GM12878 (cell line): ENCODE measurements at regions not wholly inside any gene's neighbourhood (a gene's known extent, or its start where the extent isn't known, plus 50 kb on each side); places are given as distances from the start of the nearest gene placed in this dataset.

Experiments
- ASH2L ChIP-seq: fragments of 300-600, 200-600 bp; sonication (generic); IDR thresholded peaks from 2 replicates; pipeline ENCODE4 v1.6.1; 2017; ENCODE audit warnings: low read depth, mild to moderate bottlenecking, borderline replicate concordance
- ATF7 ChIP-seq: fragments of 450-650 bp; IDR thresholded peaks from 2 replicates; pipeline ENCODE4 v1.6.1; 2016; ENCODE audit warnings: low read depth, mild to moderate bottlenecking
- BCL11A ChIP-seq: IDR thresholded peaks from 2 replicates; pipeline ENCODE4 v1.6.1; 2011; ENCODE audit warnings: low read depth, low read length
- CEBPB ChIP-seq, 2 experiments: fragments of 150-350 bp in 1 of 2; IDR thresholded peaks; 2 replicates each; pipeline ENCODE4 v1.6.1; 2012 to 2014; ENCODE audit warnings: low read depth in 2 of 2, low read length in 2 of 2, borderline replicate concordance in 1 of 2, inconsistent platforms in 1 of 2
- CTCF ChIP-seq, 3 experiments: IDR thresholded peaks in 2 of 3; conservative IDR thresholded peaks in 1 of 3; 2 replicates each; pipeline ENCODE4 v1.5.1; 2011; ENCODE audit warnings: low read depth in 3 of 3, low read length in 3 of 3, mild to moderate bottlenecking in 3 of 3, control low read depth in 2 of 3, moderate library complexity in 2 of 3, inconsistent platforms in 1 of 3, mixed read lengths in 1 of 3; ENCODE audit not compliant: control insufficient read depth in 2 of 3, insufficient read depth in 1 of 3; ENCODE audit errors: extremely low read depth in 1 of 3
- EZH2 ChIP-seq: IDR thresholded peaks from 2 replicates; pipeline ENCODE4 v1.6.1; 2012; ENCODE audit warnings: low read depth, mild to moderate bottlenecking, control low read depth, inconsistent platforms, low read length, borderline replicate concordance; ENCODE audit not compliant: control insufficient read depth
- NKRF ChIP-seq: fragments of 450-650 bp; conservative IDR thresholded peaks from 2 replicates; pipeline ENCODE4 v1.6.1; 2017; ENCODE audit warnings: mild to moderate bottlenecking, moderate library complexity
- POLR2AphosphoS5 ChIP-seq: IDR thresholded peaks from 2 replicates; pipeline ENCODE4 v1.6.1; 2011; ENCODE audit warnings: mild to moderate bottlenecking, low read length, inconsistent platforms
- RFX5 ChIP-seq: IDR thresholded peaks from 2 replicates; pipeline ENCODE4 v1.6.1; 2011; ENCODE audit warnings: low read depth, low read length, improper control_type of control experiment
- YY1 ChIP-seq: IDR thresholded peaks from 2 replicates; pipeline ENCODE4 v1.6.1; 2011; ENCODE audit warnings: low read depth, mild to moderate bottlenecking, low read length

GRCh38 chr6:63459814-63460213 lies 112.5 kb upstream of the LOC128125822 start:
- TF ChIP-seq CTCF (IDR thresholded peaks at IDR 0.05 in 2 of 3, conservative IDR thresholded peaks at IDR 0.05 in 1 of 3; ENCODE audit: control insufficient read depth in 2 of 3, extremely low read depth in 1 of 3, insufficient read depth in 1 of 3, low read depth in 3 of 3, low read length in 3 of 3) (no peak), EZH2 (no peak), ATF7 (no peak), RFX5 (no peak), BCL11A (no peak), ASH2L (no peak), POLR2AphosphoS5 (no peak), CEBPB (IDR thresholded peaks at IDR 0.05; ENCODE audit: borderline replicate concordance in 1 of 2, low read depth in 2 of 2, low read length in 2 of 2) (no peak), NKRF (no peak), YY1 (no peak)
